ENCODE measurements at regions not wholly inside any gene's neighbourhood (a gene's known extent, or its start where the extent isn't known, plus 50 kb on each side); places are given as distances from the start of the nearest gene placed in this dataset.

DNA sequence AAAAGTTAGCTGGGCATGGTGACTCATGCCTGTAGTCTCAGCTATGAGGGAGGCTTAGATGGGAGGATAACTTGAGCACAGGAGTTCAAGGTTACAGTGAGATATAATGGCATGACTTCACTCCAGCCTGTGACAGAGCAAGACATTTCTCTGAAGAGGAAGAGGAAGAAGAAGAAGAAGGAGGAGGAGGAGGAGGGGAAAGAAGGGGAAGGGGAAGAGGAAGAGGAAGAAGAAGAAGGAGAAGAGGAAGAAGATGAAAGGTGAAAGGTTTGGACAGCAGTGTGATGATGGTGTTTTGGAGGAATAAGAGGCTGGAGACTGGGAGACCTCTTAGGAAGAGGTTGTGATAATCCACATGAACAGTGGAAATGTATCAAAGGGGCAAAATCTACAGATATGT, 410.7 kb upstream of the JAG1 start:
- intact Hi-C loops (cut with DNase I): loop anchor here in 1 of 10 donors (5.0 to 10.0 kb wide), 3 partner anchors 60 to 410 kb away; partner anchors contain the start of gene JAG1
- no peak for DNase-seq
- Histone ChIP-seq H3K4me3 (no peak overlapping the region), H3K36me3 (no peaks in the 10 kb centered on the region), H3K27me3 (no peaks in the 10 kb centered on the region), H3K27ac (no peak overlapping the region), H3K4me1 (peaks cover 0 to 17% (median 7%) of the 10 kb centered on the region in 9 donors), H3K9me3 (peaks cover 0 to 5% (median 0%) of the 10 kb centered on the region in 11 donors)
- TF ChIP-seq, protein P1, sequence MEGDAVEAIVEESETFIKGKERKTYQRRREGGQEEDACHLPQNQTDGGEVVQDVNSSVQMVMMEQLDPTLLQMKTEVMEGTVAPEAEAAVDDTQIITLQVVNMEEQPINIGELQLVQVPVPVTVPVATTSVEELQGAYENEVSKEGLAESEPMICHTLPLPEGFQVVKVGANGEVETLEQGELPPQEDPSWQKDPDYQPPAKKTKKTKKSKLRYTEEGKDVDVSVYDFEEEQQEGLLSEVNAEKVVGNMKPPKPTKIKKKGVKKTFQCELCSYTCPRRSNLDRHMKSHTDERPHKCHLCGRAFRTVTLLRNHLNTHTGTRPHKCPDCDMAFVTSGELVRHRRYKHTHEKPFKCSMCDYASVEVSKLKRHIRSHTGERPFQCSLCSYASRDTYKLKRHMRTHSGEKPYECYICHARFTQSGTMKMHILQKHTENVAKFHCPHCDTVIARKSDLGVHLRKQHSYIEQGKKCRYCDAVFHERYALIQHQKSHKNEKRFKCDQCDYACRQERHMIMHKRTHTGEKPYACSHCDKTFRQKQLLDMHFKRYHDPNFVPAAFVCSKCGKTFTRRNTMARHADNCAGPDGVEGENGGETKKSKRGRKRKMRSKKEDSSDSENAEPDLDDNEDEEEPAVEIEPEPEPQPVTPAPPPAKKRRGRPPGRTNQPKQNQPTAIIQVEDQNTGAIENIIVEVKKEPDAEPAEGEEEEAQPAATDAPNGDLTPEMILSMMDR (IDR thresholded peaks at IDR 0.05): no peak
- no peak for ATAC-seq

DNA sequence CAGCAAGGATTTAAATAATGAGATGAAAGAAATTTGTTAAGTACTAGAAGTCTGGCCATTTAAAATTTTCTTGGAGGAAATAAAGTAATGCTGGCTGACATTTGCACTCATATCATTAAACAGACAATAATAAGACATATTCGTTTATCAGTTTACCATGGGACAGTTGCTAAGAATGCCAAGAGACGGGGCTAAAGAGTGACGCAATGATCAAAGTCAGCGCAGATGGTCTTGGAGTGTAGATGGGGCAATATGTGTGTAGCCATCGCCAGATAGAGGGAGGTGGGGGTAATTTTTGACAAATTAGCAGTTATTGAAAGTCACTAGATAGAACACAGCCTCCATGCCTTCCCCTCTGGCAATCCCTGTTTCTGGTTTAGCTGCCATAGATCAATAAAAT, 413.2 kb upstream of the JAG1 start:
- intact Hi-C loops (cut with DNase I): loop anchor here in 1 of 10 donors (10.0 kb wide), 2 partner anchors 62 to 412 kb away; partner anchors contain the start of gene JAG1

DNA sequence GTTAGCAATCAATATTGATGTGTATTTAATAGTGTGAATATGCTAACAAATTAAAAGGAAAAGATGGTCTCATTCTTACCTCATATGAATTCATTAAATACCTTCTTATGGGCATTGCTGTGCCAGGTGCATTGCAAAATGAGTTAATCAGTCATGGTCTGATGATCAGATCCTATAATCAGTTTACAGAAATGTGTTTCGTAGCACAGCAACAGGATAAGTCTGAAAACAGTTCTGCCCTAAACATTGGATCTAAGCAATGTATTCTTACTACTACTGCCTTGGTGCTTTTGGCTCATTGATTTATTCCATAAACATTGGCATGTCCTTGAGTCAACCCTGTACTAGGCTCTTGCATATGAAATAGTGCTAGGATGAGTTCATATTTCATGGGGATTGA, 417.0 kb upstream of the JAG1 start:
- intact Hi-C loops (cut with DNase I): loop anchor here in 2 of 10 donors (10.0 kb wide), 2 partner anchors 94 to 114 kb away; no protein-coding TSS in a partner anchor
- peaks cover 0 to 5% (median 0%) of the 10 kb centered on the region in 11 donors for H3K9me3 ChIP-seq
- H3K4me1 ChIP-seq: peaks cover 0 to 4% (median 0%) of the 10 kb centered on the region in 9 donors
- no peak for DNase-seq
- 93 to 95% methylated on average over 1 of the region's 1 CpG for WGBS, 2 donors
- TF ChIP-seq, protein P1 (IDR thresholded peaks at IDR 0.05): no peak
- H3K27me3 ChIP-seq: no peaks in the 10 kb centered on the region
- ATAC-seq: no peak
- H3K36me3 ChIP-seq: no peaks in the 10 kb centered on the region
- no peak overlapping the region for H3K27ac ChIP-seq
- H3K4me3 ChIP-seq: no peak overlapping the region

More for the DNA sequence above, 413.2 kb upstream of the JAG1 start:
- Histone ChIP-seq H3K4me1 (peaks cover 0 to 4% (median 0%) of the 10 kb centered on the region in 9 donors), H3K36me3 (no peaks in the 10 kb centered on the region), H3K27me3 (no peaks in the 10 kb centered on the region), H3K27ac (no peak overlapping the region), H3K4me3 (no peak overlapping the region), H3K9me3 (peaks cover 0 to 5% (median 0%) of the 10 kb centered on the region in 11 donors)
- no peak for DNase-seq
- WGBS, 2 donors: 79 to 83% methylated on average over 5 of the region's 5 CpGs
- no peak for ATAC-seq
- TF ChIP-seq, protein P1 (IDR thresholded peaks at IDR 0.05): no peak

DNA sequence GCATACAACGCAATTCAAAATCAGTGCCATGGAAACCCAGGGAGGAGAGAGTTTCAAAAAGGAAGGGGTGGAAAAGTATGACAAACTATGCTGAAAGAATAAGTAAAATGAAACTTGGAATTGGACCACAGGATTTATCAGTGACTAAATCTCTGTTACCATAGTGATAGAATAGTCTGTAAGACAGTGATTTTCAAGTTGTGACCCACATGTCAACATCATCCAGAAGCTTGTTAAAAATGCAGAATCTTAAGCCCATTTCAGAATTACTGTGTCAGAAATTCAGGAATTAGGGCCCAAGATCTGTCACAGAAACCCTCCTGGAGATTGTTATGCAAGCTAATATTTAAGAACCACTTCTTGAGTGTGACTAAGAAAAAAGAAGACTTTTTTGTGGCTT, 417.7 kb upstream of the JAG1 start:
- ATAC-seq (no peak), DNase-seq (no peak)
- no peaks in the 10 kb centered on the region for H3K36me3 ChIP-seq
- WGBS, 2 donors: 74 to 85% methylated on average over 1 of the region's 1 CpG
- no peak overlapping the region for H3K4me3 ChIP-seq
- no peak overlapping the region for H3K27ac ChIP-seq
- H3K27me3 ChIP-seq: no peaks in the 10 kb centered on the region
- H3K4me1 ChIP-seq: peaks cover 0 to 4% (median 0%) of the 10 kb centered on the region in 9 donors
- intact Hi-C loops (cut with DNase I): loop anchor here in 2 of 10 donors (10.0 kb wide), 2 partner anchors 93 to 113 kb away; no protein-coding TSS in a partner anchor
- TF ChIP-seq, protein P1 (IDR thresholded peaks at IDR 0.05): no peak
- H3K9me3 ChIP-seq: peaks cover 0 to 5% (median 0%) of the 10 kb centered on the region in 11 donors
